NCI-H345 treated with DMSO at 0.1 percent for 48 hours (cell line): ENCODE measurements at regions not wholly inside any gene's neighbourhood (a gene's known extent, or its start where the extent isn't known, plus 50 kb on each side); places are given as distances from the start of the nearest gene placed in this dataset.

Source experiments
- DNase-seq: peaks from one replicate; lab custom pipeline; 2025; ENCODE audit not compliant: unreplicated experiment; lab: John Stamatoyannopoulos, UW

GRCh38 chr12:91606662-91607377 lies 424.2 kb upstream of the DCN start:
- DNase-seq = no peak

- no peak for DNase-seq
Observed at GRCh38 chr12:91604897-91605296, 422.3 kb upstream of the DCN start.

GRCh38 chr12:91603060-91603459 lies 420.4 kb upstream of the DCN start:
- DNase-seq = no peak

- DNase-seq = no peak
Observed at GRCh38 chr12:91601054-91601453, 418.4 kb upstream of the DCN start.

- no peak for DNase-seq
Observed at GRCh38 chr12:91594715-91595114, 412.1 kb upstream of the DCN start.

- DNase-seq = no peak
Observed at GRCh38 chr12:91591639-91591987, 409.0 kb upstream of the DCN start.

- DNase-seq = no peak
Observed at GRCh38 chr12:91590966-91591638, 408.5 kb upstream of the DCN start.

- DNase-seq = no peak
Observed at GRCh38 chr12:91588874-91589454, 406.3 kb upstream of the DCN start.

GRCh38 chr12:91586015-91586414 lies 403.4 kb upstream of the DCN start:
- no peak for DNase-seq

GRCh38 chr12:91582811-91583210 lies 400.2 kb upstream of the DCN start:
- DNase-seq = no peak

GRCh38 chr12:91579516-91580263 lies 397.1 kb upstream of the DCN start:
- no peak for DNase-seq

- DNase-seq = no peak
Observed at GRCh38 chr12:91577586-91578539, 395.2 kb upstream of the DCN start.

- DNase-seq = no peak
Observed at GRCh38 chr12:91576432-91576831, 393.8 kb upstream of the DCN start.

GRCh38 chr12:91575630-91576029 lies 393.0 kb upstream of the DCN start:
- DNase-seq = no peak

GRCh38 chr12:91574975-91575374 lies 392.4 kb upstream of the DCN start:
- no peak for DNase-seq

- DNase-seq = no peak
Observed at GRCh38 chr12:91574391-91574790, 391.8 kb upstream of the DCN start.

GRCh38 chr12:91572869-91573268 lies 390.3 kb upstream of the DCN start:
- DNase-seq = no peak

- no peak for DNase-seq
Observed at GRCh38 chr12:91567100-91567485, 384.5 kb upstream of the DCN start.

- DNase-seq = no peak
Observed at GRCh38 chr12:91566328-91567099, 383.9 kb upstream of the DCN start.

GRCh38 chr12:91565846-91566245 lies 383.2 kb upstream of the DCN start:
- no peak for DNase-seq
